GM12875 (cell line): ENCODE measurements at regions not wholly inside any gene's neighbourhood (a gene's known extent, or its start where the extent isn't known, plus 50 kb on each side); places are given as distances from the start of the nearest gene placed in this dataset.
"Not testable (repeated sequence)": the region's sequence is repeated elsewhere in the genome, so short reads cannot be mapped to it uniquely, and the experiment has no call there.

Source experiments
- H3K4me3 ChIP-seq: one replicate; pipeline ENCODE4 v1.5.1; 2011; ENCODE audit warnings: low read depth, low read length, control low read depth
- TF ChIP-seq, protein P1 (sequence below): IDR thresholded peaks from 2 replicates; pipeline ENCODE4 v1.5.1; 2011; ENCODE audit warnings: low read depth, mild to moderate bottlenecking, control low read depth, inconsistent platforms, low read length, moderate library complexity, borderline replicate concordance; ENCODE audit not compliant: insufficient read depth

DNA sequence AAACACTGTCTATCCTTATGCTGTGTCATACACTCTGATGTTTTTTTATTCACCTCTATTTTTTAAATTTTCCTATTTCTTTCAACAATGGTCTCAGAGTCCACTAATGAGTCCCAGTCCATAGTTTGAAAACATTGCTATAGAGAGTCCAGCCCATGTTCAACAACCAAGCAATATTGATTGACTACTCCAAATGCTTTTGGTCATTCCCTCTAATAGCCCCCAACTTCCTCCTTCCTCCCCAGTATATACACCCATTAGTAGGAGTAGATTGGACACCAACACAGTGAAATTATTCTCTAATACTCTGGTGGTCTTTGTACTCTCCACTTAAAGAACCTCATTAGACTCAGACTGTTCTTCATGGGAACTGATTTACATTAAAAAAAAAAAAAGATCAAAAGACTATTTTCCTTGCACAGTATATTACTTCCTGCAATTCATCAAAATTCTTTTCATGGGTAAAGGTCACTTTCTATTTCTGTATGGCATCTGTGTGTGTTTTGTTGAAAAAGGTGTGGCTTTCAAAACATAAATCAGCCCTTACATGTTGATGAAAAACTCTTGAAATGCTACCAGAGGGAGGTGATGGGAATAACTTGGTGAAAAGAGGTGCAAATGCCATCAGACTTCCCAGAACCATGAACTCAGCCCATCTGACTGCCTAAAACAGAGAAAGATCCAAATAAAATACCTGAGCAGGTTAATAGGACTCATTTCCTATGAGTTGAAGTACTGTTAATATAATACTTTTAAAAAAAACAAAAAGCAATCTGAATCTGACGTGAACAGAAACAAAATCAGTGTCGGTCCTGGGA lies 250.3 kb upstream of the KLF3 start:
- no peak overlapping the region for H3K4me3 ChIP-seq
- TF ChIP-seq, protein P1, sequence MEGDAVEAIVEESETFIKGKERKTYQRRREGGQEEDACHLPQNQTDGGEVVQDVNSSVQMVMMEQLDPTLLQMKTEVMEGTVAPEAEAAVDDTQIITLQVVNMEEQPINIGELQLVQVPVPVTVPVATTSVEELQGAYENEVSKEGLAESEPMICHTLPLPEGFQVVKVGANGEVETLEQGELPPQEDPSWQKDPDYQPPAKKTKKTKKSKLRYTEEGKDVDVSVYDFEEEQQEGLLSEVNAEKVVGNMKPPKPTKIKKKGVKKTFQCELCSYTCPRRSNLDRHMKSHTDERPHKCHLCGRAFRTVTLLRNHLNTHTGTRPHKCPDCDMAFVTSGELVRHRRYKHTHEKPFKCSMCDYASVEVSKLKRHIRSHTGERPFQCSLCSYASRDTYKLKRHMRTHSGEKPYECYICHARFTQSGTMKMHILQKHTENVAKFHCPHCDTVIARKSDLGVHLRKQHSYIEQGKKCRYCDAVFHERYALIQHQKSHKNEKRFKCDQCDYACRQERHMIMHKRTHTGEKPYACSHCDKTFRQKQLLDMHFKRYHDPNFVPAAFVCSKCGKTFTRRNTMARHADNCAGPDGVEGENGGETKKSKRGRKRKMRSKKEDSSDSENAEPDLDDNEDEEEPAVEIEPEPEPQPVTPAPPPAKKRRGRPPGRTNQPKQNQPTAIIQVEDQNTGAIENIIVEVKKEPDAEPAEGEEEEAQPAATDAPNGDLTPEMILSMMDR: no peak

GRCh38 chr4:38414410-38414809 lies 249.6 kb upstream of the KLF3 start:
- TF ChIP-seq, protein P1: no peak

GRCh38 chr4:38415682-38416081 lies 248.3 kb upstream of the KLF3 start:
- no peak overlapping the region for H3K4me3 ChIP-seq
- TF ChIP-seq, protein P1: no peak

More at GRCh38 chr4:38414410-38414809, 249.6 kb upstream of the KLF3 start:
- no peak overlapping the region for H3K4me3 ChIP-seq

DNA sequence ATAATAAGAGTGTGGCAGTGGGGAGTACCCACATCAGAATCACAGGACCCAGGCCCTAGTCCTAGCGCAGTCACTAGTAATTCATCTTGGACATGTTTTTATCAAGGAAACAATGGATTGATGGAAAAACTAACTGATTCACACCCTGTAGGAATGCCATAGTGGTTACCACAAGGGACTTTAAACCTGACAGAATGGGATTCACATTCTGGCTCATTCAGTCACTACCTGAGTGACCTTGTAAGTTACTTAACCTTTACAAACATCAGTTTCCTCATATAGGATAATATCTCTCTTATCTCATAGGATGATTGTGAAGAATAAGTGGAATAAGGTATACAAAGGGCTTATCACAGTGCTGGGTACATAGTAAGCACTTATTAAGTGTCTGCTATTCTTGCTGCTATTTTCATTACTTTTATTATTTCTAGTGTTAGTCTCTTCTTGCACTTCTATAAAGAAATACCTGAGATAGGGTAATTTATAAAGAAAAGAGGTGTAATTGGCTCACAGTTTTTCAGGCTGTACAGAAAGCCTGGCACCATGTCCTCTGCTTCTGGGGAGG lies 247.5 kb upstream of the KLF3 start:
- TF ChIP-seq, protein P1: no peak
- no peak overlapping the region for H3K4me3 ChIP-seq

- not testable (repeated sequence) for H3K4me3 ChIP-seq
Observed at GRCh38 chr4:38420254-38420653, 243.7 kb upstream of the KLF3 start.

DNA sequence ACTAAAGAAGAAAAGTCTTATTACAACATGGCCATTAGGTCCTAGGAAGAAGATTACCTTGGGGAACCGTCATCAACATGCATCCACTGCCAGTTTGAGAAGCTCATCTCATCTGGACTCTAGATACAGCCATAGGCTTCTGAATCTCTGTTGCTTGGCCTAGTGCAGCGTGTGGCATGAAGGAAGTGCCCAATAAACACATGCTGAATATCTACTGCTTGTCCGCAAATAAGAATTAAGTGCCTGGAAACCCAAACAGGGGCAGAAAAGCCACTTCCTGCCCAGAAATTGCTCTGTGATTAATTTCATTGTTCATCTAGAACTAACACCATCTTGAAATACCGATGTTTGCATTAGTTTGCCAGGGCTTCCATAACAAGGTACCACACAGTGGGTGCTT lies 241.1 kb upstream of the KLF3 start:
- TF ChIP-seq, protein P1: no peak
- H3K4me3 ChIP-seq: no peak overlapping the region

GRCh38 chr4:38424151-38424871 lies 239.7 kb upstream of the KLF3 start:
- H3K4me3 ChIP-seq: no peak overlapping the region
- TF ChIP-seq, protein P1: no peak
